Osteocyte (in vitro differentiated cells): ENCODE measurements at regions not wholly inside any gene's neighbourhood (a gene's known extent, or its start where the extent isn't known, plus 50 kb on each side); places are given as distances from the start of the nearest gene placed in this dataset.
A peak's percentile ranks its signal among the peaks of the same experiment; 100 is the strongest.

Source experiments
- DNase-seq: peaks from one replicate; pipeline ENCODE4 v3.0.0; 2021; ENCODE audit warnings: mixed read lengths; ENCODE audit not compliant: unreplicated experiment; ENCODE audit errors: extremely low spot score
- H3K27ac Mint-ChIP-seq: one replicate; pipeline ENCODE4 v1.8.0; 2021; ENCODE audit warnings: mild to moderate bottlenecking, mixed read lengths; ENCODE audit not compliant: unreplicated experiment
- H3K27me3 Mint-ChIP-seq: one replicate; pipeline ENCODE4 v1.8.0; 2021; ENCODE audit warnings: mixed read lengths; ENCODE audit not compliant: unreplicated experiment
- H3K36me3 Mint-ChIP-seq: one replicate; pipeline ENCODE4 v1.8.0; 2021; ENCODE audit warnings: mixed read lengths; ENCODE audit not compliant: unreplicated experiment
- H3K4me1 Mint-ChIP-seq: one replicate; pipeline ENCODE4 v1.8.0; 2021; ENCODE audit warnings: mixed read lengths; ENCODE audit not compliant: unreplicated experiment
- H3K4me3 Mint-ChIP-seq: one replicate; pipeline ENCODE4 v1.8.0; 2021; ENCODE audit warnings: mild to moderate bottlenecking, moderate library complexity, mixed read lengths; ENCODE audit not compliant: unreplicated experiment
- H3K9me3 Mint-ChIP-seq: one replicate; pipeline ENCODE4 v1.8.0; 2021; ENCODE audit warnings: mixed read lengths; ENCODE audit not compliant: unreplicated experiment
- TF ChIP-seq, protein P1 (sequence below): fragments of 200-600 bp; sonication (generic); IDR thresholded peaks from 2 replicates; pipeline ENCODE4 v1.5.0; 2021; ENCODE audit warnings: antibody characterized with exemption, mild to moderate bottlenecking, moderate library complexity

DNA sequence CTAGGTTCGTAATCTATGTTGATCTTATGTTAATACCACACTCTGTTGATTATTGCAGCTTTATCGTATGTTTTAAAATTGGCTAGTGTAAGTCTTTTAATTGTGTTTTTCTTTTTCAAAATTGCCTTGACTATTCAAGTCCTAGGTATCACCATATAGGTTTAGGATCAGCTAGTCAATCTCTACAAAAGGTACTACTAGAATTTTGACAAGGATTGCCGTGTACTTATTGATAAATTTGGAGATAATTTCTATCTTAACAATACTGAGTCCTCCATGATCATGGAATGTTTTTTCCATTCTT lies 117.9 kb upstream of the PRSS3 start:
- Mint-ChIP-seq H3K27me3 (peaks cover 46% of the 10 kb centered on the region), H3K4me1 (peaks cover 11% of the 10 kb centered on the region), H3K4me3 (peak overlapping the region; percentile 87), H3K9me3 (no peaks in the 10 kb centered on the region), H3K27ac (peak overlapping the region; percentile 88), H3K36me3 (no peaks in the 10 kb centered on the region)
- TF ChIP-seq, protein P1, sequence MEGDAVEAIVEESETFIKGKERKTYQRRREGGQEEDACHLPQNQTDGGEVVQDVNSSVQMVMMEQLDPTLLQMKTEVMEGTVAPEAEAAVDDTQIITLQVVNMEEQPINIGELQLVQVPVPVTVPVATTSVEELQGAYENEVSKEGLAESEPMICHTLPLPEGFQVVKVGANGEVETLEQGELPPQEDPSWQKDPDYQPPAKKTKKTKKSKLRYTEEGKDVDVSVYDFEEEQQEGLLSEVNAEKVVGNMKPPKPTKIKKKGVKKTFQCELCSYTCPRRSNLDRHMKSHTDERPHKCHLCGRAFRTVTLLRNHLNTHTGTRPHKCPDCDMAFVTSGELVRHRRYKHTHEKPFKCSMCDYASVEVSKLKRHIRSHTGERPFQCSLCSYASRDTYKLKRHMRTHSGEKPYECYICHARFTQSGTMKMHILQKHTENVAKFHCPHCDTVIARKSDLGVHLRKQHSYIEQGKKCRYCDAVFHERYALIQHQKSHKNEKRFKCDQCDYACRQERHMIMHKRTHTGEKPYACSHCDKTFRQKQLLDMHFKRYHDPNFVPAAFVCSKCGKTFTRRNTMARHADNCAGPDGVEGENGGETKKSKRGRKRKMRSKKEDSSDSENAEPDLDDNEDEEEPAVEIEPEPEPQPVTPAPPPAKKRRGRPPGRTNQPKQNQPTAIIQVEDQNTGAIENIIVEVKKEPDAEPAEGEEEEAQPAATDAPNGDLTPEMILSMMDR = no peak
- DNase-seq = no peak

DNA sequence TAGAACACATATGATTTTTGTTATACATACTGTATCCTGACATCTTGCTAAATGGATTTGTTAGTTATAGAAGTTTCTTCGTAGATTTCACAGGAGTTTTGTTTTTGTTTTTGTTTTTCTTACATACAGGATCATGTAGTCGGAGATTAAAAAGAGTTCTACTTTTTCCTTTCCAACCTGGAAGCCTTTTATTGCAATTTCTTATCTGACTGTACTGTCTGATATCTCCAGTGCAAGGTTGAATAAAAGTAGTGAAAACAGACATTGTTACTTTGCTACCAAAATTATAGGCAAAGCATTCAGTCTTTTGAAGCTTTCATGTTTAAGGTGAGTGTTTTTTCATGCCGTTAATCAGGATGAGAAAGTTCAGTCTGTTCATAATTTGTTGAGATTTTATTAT lies 117.4 kb upstream of the PRSS3 start:
- peaks cover 49% of the 10 kb centered on the region for H3K27me3 Mint-ChIP-seq
- H3K4me3 Mint-ChIP-seq = no peak overlapping the region
- no peaks in the 10 kb centered on the region for H3K9me3 Mint-ChIP-seq

DNA sequence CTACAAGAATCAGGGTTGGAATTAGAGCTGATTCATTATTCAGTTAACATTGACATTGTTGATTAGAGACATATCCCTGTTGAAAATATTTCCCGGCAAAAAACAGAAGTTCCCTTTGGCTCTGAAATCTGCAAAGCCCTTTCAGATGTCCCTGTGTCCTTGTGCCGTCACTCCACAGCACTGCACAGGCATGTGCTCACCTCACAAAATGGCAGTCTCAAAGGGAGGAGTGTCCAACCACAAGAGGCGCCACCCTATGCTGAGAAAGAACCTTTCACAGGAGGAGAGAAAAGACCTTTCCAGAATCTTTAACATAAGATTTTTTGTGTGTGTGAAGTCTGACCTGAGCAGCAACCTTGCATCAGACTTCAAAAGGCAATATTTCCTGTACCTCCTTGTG lies 112.8 kb upstream of the PRSS3 start:
- H3K27ac Mint-ChIP-seq = no peak overlapping the region
- no peaks in the 10 kb centered on the region for H3K36me3 Mint-ChIP-seq
- H3K4me1 Mint-ChIP-seq = peaks cover 1% of the 10 kb centered on the region
- no peak overlapping the region for H3K4me3 Mint-ChIP-seq
- DNase-seq = no peak
- TF ChIP-seq, protein P1 = no peak
- H3K27me3 Mint-ChIP-seq = peaks cover 64% of the 10 kb centered on the region
- no peaks in the 10 kb centered on the region for H3K9me3 Mint-ChIP-seq

More for the DNA sequence above, 117.4 kb upstream of the PRSS3 start:
- Mint-ChIP-seq H3K4me1 (peaks cover 11% of the 10 kb centered on the region), H3K27ac (no peak overlapping the region), H3K36me3 (no peaks in the 10 kb centered on the region)
- TF ChIP-seq, protein P1 = no peak
- DNase-seq = no peak

DNA sequence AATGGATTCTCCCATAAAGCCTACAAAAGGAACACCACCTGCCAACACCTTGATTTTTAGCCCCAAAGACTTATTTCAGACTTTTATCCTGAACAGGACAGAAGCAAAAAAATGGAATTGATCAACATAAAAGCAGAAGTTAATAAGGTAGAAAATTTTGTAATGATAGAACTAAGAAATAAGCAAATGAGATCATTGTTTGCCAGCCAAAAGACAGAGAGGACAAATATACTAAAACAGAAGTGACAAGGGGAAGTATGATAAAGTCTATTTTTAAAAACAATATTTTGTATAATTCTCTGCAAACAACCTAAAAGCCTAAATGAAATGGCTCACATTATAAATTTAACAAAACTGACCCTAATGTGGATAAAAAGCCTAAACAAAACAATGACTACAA lies 110.5 kb upstream of the PRSS3 start:
- H3K4me1 Mint-ChIP-seq = peaks cover 1% of the 10 kb centered on the region
- no peak for DNase-seq
- no peaks in the 10 kb centered on the region for H3K9me3 Mint-ChIP-seq
- TF ChIP-seq, protein P1 = no peak
- H3K27ac Mint-ChIP-seq = no peak overlapping the region
- no peak overlapping the region for H3K4me3 Mint-ChIP-seq
- no peaks in the 10 kb centered on the region for H3K36me3 Mint-ChIP-seq
- H3K27me3 Mint-ChIP-seq = peaks cover 70% of the 10 kb centered on the region

DNA sequence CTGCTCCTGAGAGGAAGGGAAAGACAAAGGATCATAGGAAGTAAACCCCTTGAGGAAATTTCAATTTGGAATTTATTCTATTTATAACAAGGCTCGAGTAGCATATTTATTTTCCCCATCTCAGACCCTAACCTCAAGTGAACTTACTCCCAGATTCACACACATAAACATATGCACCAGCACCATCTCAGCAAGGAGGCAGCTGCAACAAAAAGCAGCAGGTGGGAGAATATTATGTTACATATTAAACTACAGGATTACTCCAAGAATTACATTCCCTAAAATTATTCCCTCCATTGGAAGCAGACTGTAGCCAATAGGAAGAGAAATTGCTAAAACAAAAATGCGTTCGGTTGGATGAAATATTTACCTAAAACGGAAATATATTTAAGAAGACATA lies 108.4 kb upstream of the PRSS3 start:
- Mint-ChIP-seq H3K36me3 (no peaks in the 10 kb centered on the region), H3K27me3 (peaks cover 68% of the 10 kb centered on the region), H3K27ac (no peak overlapping the region), H3K4me1 (peaks cover 1% of the 10 kb centered on the region), H3K4me3 (no peak overlapping the region), H3K9me3 (no peaks in the 10 kb centered on the region)
- TF ChIP-seq, protein P1 = no peak
- no peak for DNase-seq
